ENCODE measurements at regions not wholly inside any gene's neighbourhood (a gene's known extent, or its start where the extent isn't known, plus 50 kb on each side); places are given as distances from the start of the nearest gene placed in this dataset.

DNA sequence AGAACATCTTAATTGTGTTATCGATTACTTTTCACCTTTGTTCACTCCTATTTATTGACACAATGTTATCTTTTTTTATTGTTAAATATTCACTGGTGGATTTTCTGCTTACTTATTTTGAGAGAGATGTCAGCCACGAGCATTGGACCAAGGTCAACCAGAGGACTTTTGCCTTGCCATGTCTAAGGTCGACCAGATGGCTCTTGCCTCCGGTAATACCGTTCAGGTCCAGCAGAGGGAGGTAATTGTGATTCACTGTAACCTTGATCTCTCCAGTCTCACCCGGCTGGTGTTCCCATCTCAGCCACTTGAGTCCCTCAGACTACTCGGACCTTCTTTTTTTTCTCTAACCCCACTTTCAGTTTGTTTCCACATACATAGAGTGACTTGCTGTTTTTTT is 1438.1 kb downstream of the UQCRFS1 start:
- peak; percentile 17 to 44 for DNase-seq

DNA sequence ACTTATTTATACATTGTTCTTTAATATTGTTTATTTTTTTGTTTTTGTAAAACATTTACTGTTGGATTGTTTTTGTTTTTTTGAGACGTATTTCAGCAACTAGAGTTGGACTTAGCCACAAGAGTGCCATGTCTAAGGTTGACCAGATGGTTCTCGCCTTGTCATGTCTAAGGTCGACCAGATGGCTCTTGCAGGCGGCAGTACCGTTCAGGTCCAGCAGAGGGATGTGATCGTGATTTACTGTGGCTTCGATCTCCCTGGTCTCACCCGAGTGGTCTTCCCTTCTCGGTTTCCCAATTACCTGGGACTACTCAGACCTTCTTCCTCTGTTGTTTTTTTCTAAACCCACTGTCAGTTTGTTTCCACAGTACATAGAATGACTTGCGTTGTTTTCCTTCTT is 1438.6 kb downstream of the UQCRFS1 start:
- DNase-seq = no peak

DNA sequence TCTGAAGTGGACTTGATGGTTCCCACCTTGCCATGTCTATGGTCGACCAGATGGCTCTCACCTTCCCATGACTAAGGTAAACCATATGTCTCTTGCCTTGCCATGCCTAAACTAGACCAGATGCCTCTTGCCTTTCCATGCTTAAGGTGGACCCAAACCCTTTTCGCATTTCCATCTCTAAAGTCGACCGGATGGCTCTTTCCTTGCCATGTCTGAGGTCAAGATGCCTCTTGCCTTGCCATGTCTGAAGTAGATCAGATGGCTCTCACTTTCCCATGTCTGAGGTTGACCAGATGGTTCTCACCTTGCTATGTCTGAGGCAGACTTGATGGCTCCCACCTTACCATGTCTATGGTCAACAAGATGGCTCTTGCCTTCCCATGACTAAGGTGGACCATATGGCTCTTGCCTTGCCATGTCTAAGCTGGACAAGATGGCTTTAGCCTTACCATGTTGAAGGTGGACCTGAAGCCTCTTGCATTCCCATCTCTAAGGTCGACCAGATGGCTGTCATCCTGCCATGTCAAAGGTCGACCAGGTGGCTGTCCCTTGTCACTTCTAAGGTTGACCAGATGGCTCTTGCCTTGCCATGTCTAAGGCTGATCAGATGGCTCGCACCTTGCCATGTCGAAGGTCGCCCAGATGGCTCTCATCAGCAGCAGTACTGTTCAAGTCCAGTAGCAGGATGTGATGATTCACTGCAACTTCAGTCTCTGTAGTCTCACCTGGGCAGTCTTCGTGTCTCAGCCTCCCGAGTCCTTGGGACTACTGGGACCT is 1439.4 kb downstream of the UQCRFS1 start:
- DNase-seq = no peak

DNA sequence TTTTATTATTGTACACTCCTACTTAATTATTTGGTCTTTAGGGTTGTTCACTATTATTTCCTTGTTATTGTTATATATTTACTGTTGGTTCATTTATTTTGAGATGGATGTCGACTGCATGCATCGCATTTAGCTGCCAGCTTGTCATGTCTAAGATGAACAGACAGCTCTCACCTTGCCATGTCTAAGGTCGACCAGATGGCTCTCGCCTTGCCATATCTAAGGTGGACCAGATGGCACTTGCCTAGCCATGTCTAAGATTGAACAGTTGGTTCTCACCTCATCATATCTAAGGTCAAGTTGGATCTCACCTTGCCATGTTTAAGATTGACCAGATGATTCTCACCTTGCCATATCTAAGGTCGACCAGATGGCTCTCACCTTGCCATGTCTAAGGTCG is 1440.9 kb downstream of the UQCRFS1 start:
- no peak for DNase-seq

DNA sequence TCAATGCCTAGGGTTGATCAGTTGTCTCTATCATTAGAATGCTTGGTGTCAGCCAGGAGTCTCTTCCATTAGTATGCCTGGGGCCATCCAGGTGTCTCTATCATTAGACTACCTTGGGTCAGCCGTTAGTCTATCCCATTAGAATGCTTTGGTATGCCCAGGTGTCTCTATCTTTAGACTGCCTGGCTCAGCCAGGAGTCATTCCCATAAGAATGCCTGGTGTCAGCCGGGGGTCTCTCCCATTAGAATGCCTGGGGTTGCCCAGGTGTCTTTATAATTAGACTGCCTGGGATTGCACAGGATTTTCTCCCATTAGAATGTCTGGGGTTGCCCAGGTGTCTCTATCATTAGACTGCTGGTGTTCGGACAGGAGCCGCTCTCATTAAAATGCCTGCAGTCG is 1442.9 kb downstream of the UQCRFS1 start:
- DNase-seq = no peak

DNA sequence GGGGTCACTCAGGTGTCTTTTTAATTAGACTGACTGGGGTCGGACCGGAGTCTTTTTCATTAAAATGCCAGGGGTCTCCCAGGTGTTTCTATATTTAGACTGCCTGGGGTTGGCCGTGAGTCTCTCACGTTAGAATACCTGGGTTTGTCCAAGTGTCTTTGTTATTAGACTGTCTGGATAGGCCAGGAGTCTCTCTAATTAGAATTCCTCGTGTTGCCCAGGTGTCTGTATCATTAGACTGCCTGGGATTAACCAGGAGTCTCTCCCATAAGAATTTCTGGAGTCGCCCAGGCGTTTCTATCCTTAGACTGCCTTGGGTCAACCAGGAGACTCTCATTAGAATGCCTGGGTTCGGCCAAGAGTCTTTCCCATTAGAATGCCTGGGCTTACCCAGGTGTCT is 1445.7 kb downstream of the UQCRFS1 start:
- DNase-seq = no peak

DNA sequence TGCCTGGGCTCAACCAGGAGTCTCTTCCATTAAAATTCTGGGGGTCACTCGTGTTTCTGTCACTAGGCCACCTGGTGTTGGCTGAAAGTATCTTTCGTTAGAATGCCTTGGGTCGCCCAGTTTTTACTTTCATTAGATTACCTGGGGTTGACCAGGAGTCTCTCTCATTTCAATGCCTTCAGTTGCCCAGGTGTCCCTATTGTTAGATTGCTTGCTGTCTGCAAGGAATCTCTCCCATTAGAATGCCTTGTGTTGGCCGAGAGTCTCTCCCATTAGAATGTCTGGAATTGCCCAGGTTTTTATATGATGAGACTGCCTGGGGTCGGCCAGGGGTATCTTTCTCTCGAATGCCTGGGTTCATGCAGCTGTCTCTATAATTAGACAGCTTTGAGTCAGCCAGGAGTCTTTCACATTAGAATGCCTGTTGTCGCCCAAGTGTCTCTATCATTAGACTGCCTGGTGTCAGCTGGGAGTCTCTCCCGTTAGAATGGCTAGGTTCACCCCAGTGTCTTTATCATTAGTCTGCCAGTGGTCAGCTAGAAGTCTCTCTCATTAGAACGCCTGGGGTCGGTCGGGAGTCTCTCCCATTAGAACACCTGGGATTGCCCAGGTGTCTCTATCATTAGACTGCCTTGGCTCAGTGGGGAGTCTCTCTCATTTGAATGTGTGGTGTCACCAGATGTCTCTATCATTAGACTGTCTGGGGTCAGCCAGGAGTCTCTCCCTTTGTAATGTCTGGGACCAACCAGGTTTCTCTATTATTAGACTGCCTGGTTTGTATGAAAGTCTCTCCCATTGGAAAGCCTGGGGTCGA is 1446.8 kb downstream of the UQCRFS1 start:
- no peak for DNase-seq

DNA sequence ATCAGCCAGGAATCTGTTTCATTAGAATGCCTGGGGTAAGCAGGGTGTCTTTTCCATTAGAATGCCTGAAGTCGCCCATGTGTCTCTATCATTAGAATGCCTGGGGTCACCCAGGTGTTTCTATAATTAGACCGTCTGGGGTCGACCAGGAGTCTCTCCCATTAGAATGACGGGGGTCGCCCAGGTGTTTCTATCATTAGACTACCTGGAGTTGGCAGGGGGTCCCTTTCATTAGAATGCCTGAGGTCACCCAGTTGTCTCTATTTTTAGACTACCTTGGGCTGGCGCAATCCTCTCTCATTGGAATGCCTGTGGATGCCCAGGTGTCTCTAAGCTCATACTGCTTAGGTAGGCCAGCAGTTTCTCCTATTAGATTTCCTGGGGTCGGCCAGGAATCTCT is 1447.6 kb downstream of the UQCRFS1 start:
- no peak for DNase-seq

DNA sequence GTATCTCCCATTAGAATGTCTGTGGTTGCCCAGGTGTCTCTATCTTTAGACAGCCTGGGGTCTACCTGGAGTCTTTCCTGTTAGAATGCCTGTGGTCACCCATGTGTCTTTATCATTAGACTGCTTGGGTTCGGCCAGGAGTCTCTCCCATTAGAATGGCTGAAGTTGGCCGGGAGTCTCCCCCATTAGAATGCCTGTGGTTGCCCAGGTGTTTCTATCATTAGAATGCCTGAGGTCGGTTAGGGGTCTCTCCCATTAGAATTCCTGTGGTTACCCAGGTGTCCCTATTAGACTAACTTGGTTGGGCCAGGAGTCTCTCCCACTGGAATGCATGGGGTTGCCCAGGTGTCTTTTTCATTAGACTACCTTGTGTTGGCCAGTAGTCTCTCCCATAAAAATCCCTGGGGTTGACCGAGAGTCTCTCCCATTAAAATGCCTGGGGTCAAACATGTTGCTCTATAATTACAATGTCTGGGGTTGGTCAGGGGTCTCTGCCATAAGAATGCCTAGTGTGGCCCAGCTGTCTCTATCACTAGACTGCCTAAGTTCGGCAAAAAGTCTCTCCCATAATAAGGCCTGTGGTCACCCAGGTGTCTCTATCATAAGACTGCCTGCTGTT is 1448.7 kb downstream of the UQCRFS1 start:
- no peak for DNase-seq

DNA sequence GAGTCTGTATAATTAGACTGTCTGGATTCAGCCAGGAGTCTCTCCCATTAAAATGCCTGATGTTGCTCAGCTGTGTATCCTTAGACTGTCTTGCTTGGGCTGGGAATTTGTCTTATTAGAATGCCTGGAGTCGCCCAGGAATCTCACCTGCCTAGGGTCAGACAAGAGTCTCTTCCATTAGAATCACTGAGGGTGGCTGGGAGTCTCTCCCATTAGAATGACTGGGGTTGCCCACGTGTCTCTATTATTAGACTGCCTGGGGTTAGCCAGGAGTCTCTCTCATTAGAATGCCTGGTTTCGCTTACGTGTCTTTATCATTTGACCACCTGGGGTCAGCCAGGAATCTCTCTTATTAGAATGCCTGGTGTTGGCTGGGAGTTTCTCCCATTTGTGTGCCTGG is 1450.0 kb downstream of the UQCRFS1 start:
- DNase-seq = no peak

DNA sequence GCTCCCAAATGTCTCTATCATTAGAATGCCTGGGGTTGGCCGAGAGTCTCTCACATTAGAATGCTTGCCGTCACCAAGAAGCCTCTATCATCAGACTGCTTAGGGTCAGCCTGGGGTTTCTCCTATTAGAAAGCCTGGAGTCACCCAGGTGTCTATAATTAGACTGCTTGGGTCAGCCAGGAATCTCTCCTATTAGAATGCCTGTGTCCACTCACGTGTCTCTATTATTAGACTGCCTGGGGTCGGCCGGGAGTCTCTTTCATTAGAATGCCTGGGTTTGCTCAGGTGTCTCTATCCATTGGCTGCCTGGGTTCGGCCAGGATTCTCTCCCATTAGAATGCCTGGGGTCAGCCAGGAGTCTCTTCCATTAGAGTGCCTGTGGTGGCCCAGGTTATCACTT is 1453.1 kb downstream of the UQCRFS1 start:
- DNase-seq = no peak

DNA sequence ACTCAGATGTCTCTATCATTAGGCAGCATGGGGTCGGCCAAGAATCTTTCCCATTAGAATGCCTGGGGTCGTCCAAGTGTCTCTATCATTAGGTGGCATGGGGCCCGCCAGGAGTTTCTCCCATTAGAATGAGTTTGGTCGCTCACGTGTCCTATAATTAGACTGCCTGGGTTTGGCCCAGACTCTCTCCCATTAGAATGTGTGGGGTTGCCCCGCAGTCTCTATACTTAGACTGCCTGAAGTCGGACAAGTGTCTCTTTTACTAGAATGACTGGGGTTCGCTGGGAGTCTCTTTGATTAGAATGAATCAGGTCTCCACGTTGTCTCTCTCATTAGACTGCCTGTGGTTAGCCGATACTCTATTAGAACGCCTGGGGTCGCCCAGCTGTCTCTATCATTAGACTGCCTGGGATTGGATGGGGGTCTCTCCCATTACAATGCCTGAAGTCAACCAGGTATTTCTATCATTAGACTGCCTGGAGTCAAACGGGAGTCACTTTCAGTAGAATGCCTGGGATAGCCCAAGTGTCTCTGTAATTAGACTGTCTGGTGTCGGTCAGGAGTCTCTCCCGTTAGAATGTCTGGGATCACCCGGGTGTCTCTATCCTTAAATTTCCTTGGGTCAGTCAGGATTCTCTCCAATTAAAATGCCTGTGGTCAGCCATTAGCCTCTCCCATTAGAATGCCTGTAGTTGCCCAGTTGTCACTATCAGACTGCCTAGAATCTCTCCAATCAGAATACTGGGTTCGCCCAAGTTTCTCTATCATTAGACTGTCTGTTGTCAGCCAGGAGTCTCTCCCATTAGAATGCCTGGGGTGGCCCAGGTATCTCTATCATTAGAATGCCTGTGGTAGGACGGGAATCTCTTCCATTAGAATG is 1454.1 kb downstream of the UQCRFS1 start:
- no peak for DNase-seq

DNA sequence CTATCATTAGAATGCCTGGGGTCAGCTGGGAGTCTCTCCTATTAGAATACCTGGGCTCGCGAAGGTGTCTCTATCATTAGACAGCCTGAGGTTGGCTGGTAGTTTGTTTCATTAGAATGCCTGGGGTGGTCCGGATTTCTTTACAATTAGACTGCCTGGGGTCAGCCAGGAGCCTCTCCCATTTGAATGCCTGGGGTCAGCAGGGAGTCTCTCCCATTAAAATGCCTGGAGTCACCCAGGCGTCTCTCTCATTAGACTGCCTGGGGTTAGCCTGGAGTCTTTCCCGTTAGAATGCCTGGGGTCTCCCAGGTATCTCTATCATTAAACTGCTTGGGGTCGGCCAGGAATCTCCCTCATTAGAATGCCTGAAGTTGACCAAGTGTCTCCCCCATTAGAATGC is 1458.3 kb downstream of the UQCRFS1 start:
- no peak for DNase-seq

DNA sequence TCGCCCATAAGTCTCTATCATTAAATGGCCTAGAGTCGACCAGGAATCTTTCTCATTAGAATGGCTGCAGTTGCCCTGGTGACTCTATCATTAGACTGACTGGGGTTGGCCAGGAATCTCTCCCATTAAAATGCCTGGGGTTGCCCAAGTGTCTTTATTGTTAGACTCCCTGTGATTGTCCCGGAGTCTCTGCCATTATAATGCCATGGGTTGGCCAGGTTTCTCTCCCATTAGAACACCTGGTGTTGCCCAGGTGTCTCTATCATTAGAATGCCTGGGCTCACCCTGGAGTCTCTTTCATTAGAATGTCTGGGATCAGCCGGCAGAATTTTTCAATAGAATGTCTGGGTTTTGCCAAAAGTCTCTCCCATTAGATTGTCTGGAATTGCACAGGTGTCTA is 1459.3 kb downstream of the UQCRFS1 start:
- no peak for DNase-seq

DNA sequence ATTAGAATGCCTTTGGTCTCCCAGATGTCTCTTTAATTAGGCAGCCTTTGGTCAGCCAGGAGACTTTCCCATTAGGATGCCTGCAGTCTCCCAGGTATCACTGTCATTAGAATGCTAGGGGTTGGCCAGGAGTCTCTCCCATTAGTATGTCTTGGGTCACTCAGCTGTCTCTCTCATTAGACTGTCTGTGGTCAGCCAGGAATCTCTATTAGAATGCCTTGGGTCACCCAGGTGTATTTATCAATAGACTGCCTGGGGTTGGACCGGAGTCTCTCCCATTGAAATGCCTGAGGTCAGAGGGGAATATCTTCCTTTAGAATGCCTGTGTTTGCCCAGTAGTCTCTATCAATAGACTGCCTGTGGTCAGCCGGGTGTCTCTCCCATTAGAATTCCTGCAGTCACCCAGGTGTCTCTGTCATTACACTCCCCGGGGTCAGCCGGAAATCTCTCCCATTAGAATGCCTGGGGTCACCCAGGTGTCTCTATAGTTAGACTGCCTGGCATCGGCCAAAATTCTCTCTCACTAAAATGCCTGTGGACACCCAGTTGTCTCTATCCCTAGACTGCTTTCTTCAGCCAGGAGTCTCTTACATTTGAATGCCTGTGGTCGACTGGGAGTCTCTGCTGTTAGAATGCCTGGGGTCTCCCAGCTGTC is 1460.3 kb downstream of the UQCRFS1 start:
- DNase-seq = no peak

DNA sequence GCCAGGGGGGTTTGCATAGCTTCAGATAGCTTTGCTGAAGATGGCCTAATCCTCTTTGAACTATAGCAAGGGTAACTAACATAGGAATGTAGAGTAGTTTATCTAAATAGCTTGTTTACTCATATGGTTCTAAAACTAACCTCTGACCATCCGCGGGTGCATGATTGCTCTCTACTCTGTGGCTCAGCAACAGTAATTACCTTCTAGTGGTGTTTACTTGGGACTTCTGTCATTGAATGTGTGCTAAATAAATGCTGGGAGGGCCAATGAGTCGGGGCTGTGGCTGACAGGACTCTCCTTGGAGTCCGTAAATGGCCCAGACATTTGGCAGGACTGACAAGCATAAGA is 1461.9 kb downstream of the UQCRFS1 start:
- DNase-seq = no peak

DNA sequence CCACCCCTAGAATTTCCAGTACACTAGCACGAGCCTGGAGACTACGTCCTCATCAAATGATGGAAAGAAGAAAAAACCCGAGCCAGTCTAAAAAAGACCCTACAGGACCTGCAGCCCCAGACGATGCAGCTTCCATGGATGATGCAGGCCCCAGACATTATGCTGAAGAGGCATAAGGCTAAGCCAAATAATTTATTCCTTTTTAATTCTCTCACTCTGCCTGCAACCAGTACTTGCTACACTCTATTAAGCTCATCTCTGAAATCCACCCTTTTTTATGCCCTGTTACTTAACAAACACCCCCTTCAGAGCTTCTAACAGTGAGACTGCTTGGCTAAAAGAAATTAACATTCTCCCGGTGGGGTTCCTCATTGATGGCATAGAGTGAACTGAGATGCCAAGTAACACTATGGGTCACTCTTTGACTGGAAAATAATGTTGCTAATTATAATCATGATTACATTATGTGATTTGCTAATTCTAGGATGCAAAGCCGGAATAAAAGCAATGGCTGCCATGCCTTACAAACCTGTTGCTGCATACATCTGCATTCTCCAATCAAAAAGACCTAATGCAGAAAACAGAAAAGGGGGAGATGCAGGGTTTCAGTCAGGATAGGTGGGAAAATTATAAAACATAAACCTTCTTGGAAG is 1462.4 kb downstream of the UQCRFS1 start:
- no peak for DNase-seq

DNA sequence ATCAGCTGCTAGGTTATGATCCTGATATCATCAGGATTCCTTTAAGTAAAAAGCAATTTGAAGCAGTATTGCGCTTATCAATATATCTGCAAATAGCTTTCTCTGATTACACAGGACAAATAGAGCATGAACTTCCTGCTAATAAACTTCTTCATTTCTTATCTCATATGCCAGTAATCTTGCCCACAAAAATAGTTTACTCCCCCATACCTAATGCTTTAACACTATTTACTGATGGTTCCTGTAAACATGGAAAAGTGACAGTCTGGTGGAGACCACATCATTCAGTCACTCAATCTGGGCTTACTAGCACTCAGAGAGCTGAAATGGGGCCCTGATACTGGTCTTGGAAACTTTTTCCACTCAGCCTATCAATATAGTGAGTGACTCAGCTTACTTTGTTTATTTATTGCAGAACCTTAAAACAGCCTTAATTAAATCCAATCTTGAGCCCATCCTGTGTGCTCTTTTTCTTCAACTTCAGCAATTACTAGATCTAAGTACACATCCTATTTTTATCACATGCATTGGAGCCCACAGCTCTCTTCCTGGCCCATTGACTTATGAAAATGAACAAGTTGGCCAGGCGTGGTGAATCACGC is 1464.3 kb downstream of the UQCRFS1 start:
- no peak for DNase-seq

DNA sequence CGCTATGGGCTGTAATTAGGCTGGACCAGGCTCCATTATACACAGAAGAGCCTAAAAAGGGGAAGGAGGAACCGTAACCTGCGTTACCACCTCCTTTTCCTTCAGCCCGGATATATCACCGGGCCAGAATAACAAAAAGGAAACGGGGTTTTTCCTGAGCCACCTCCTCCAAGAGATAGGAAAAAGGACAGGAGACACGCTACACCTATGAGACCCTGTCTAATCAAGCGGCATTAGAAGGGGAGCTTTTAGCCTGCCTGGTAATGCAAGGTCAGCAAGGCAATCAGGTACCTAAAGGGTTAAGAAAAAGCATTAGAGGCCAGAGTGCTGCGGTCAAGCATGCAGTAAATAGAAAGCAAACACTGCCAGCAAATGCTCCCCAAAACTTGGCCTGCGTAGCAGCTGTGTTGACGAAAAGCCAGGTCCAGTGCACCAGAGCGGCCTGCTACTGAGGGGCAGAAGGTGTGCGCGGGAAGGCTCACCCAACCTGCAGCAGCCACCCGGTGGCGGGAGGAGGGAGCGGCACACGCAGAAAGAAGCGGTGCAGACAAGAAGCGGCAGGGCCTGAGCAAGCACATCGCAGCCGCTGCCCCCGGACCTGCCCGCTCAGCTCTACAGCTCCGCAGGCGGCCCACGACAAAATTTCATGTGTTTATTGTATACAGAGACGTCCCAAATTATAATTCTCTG is 1466.1 kb downstream of the UQCRFS1 start:
- DNase-seq = no peak

DNA sequence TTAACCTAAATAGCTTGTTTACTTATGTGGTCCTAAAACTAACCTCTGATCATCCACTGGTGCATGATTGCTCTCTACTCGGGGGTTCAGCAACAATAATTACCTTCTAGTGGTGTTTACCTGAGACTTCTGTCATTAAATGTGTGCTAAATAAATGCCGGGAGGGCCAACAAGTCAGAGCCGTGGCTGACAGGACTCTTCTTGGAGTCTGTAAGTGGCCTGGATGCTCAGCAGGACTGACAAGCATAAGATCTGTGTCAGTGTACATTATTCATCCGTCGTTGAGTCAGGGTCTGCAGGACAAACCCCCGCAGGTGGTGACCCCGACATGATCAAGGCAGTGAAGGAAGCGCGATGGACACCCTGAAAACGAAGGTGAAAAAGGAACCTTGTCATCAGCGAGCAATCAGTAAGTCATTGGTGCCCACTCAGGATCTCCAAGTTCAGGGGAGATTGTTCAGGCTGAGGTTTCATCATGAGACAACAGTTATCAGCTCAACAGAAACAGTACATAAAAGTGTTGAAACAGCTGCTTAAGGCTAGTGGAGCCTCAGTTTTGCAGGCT is 1466.9 kb downstream of the UQCRFS1 start:
- DNase-seq = no peak

Measured in AML-193 (cell line).